Dedifferentiated amniotic fluid mesenchymal stem cell (primary cell): ENCODE measurements at regions not wholly inside any gene's neighbourhood (a gene's known extent, or its start where the extent isn't known, plus 50 kb on each side); places are given as distances from the start of the nearest gene placed in this dataset.
"Not testable (repeated sequence)": the region's sequence is repeated elsewhere in the genome, so short reads cannot be mapped to it uniquely, and the experiment has no call there.

Experiments used
- DNase-seq: peaks from one replicate; pipeline ENCODE4 v3.0.0-alpha.2; 2016; ENCODE audit errors: extremely low spot score

DNA sequence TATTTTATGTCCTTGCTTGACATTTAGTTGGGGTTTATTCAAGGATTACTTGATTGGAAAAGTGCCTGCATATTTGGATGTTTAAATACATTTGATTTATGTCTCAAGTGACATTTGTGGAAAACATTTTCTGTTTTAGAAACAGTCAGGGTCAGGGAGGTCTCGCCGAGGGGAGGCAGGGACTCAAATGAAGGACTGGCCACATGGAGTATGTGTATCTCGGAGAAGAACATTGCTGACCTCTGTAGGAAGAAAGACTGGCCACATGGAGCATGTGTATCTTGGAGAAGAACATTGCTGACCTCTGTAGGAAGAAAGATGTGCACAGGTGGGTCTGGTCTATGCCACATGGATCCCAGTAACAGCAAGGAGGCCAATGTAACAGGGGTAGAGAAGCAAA lies 233.6 kb downstream of the TRIML1 start:
- DNase-seq = peak; percentile 16

DNA sequence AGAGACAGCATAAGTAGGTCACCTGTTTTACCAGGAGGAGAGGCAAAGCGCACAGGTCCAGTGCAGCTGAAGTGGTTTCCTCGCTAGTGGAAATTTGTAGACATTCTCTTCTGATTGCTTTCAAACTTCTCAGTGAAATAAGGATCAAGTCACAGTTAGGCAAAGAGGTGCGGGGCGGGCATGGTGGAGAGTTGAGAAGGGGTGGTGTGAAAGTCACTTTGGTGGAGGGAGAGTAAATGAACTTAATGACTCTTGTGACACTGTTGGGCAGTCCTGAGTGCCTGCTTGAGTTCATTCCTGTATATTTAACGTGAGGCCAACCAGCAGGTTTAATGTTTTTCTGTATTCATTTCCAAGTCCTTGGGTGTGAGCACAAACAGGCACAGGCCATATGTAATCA lies 235.6 kb downstream of the TRIML1 start:
- DNase-seq = no peak

DNA sequence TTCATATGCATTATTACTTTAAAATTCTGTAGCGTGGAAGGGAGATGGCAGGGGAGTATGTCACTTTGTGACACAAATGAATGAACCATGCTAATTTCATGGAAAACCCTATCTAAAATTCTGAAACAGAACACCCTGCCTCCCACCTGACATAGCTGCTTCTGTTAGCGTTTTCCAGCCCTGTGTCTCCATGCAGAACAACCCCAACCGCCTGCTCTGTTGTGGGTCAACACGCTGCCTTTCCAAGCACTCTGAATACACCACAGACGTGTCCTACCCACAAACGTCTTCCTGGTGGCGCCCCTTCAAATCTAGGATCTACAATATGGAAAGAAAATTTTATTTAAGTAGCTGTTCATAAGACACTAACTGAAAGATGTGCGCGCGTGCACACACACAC lies 238.6 kb downstream of the TRIML1 start:
- no peak for DNase-seq

DNA sequence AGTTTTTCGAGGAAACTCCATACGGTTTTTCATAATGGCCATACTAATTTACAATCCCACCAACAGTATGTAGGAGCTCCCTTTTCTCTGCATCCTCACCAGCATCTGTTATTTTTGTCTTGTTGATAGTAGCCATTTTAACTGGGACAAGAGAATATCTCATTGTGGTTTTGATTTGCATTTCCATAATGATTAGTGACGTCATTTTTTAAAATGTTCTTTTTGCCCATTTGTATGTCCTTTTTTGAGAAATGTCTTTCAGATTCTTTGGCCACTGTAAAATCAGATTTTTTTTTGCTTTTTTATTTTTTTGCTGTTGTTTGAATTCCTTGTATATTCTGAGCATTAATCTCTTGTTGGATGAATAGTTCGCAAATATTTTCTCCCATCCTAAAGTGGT lies 243.9 kb downstream of the TRIML1 start:
- no peak for DNase-seq

DNA sequence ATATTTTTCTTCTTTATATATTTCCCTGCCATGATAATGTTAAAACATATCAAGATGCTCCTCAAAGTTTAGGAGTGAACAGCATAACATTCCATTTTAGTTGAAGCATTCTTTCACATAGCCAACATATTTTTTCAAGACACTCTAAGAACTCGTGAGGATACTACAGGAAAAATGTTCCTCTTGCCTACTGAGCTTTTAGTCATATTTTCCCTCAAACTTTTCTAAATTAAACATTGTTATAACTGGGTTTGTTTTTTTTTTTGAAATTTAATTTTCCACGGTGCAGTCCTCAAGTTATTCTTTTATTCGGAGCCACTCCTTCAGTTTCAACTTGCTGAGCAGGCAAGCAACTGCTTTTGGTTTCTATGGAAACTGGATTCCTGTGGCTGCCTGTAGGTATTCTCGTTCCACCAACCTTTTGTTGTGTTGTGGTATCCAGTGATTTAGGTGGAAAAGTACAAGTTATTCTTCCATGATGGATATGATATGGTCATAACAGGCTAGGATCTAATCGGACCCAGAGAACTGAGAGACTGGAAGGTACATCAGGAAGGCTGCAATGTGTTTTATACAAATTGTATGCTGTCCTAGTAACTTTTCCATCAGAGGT lies 248.0 kb downstream of the TRIML1 start:
- DNase-seq = peak; percentile 77

DNA sequence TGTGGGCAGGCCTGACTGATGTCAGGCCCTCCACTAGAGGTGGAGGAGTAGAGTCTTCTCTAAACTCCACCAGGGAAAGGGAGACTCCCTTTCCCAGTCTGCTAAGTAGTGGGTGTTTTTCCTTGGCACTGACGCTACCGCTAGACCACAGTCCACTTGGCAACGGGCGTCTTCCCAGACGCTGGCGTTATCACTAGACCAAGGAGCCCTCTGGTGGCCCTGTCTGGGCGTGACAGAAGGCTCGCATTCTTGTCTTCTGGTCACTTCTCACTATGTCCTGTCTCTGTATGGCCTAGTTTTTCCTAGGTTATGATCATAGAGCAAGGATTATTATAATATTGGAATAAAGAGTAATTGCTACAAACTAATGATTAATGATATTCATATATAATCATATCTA lies 252.1 kb downstream of the TRIML1 start:
- DNase-seq = not testable (repeated sequence)

DNA sequence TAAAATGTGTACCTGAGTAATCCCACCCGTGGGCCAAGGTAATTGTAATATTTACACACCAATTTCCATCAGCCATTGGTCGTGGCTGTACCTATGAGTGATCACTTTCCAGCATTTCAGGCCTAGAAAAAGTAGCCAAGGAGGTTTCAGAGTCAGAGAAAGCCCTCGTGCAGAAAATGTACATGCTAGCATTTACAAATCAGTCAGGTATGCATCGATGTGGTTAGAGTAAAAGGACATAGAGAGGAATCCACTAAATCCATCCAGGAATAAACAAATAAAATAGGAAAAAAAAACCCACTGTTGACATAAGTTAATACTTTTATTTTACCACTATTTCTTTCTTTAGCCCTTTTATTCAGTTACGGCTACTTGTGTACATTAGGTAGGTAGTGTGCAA lies 256.8 kb downstream of the TRIML1 start:
- peak; percentile 23 for DNase-seq

DNA sequence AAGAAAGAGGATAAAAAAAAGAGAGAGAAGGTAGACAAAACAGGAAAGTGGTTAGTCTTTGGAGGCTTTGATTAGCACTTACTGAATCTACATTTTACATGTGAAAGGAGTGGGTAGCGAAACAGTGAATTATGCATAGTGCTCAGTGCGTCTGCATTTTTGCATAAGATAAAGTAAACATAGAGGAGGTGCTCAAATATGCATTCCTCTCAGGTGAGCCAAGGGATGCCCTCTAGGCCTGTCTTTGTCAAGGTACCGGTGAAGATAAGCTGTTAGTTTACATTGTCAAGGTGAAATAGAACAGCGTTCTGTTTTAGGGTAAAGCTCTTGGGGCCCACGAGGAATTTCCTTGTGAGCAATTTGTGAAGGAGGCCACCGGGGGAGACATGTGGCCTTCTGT lies 260.6 kb downstream of the TRIML1 start:
- no peak for DNase-seq

DNA sequence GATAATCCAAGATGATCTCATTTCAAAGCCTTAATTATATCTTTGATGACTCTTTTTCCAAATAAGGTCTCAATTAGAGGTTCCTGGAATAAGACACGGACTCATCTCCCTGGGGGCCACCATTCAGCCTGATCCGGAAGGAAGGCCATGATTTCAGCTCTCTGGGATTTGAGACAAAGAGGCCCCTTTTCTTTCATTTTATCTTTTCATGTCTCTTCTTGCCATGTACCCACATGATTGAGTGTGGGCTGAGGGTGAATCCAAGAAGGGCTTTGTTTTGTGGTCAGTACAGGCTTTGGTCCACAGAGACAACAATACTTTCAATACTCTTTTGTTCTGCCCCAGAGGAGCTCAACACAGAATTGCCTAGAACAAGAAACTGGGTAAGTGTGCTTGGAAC lies 261.2 kb downstream of the TRIML1 start:
- no peak for DNase-seq

DNA sequence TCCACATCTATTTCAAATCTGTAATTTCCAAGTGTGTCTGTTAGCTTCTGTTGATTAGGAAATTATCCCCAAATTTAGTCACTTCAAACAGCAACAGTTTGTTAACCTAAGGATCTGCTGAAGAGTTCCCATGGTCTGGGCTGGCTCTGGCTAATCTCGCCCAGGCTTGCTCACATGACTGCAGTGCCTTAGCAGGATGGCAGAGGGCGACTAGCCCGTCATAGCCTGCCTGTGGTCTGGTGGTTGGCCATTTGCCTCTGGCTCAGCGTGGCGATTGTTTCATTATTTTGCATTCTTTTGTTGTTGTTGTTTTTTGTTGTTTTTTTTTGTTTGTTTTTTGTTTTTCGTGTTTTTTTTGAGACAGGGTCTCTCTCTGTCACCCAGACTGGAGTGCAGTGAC lies 264.0 kb downstream of the TRIML1 start:
- no peak for DNase-seq

DNA sequence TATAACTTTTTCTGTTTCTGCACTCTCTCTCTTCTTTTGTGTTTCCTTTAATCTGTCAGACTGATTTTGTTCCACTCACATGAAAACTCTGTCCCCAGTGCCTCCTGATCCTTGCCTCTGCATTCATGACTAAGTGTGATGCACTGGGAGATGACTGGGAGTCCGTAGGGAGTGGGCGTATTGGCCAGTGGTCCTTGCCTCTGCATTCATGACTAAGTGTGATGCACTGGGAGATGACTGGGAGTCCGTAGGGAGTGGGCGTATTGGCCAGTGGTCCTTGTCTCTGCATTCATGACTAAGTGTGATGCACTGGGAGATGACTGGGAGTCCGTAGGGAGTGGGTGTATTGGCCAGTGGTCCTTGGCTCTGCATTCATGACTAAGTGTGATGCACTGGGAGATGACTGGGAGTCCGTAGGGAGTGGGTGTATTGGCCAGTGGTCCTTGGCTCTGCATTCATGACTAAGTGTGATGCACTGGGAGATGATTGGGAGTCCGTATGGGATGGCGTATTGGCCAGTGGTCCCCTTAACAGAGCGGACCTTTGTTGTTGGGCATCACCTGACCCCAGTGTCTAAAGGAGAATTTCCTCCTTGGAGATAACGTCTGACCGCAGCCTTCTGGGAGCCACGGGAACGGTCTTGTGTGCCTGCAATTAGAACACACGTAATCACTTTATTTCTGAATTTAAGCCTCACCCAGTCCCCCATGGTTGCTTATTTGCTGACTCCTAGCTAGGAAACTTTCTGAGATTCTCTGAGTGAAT lies 266.0 kb downstream of the TRIML1 start:
- DNase-seq = peak; percentile 23

DNA sequence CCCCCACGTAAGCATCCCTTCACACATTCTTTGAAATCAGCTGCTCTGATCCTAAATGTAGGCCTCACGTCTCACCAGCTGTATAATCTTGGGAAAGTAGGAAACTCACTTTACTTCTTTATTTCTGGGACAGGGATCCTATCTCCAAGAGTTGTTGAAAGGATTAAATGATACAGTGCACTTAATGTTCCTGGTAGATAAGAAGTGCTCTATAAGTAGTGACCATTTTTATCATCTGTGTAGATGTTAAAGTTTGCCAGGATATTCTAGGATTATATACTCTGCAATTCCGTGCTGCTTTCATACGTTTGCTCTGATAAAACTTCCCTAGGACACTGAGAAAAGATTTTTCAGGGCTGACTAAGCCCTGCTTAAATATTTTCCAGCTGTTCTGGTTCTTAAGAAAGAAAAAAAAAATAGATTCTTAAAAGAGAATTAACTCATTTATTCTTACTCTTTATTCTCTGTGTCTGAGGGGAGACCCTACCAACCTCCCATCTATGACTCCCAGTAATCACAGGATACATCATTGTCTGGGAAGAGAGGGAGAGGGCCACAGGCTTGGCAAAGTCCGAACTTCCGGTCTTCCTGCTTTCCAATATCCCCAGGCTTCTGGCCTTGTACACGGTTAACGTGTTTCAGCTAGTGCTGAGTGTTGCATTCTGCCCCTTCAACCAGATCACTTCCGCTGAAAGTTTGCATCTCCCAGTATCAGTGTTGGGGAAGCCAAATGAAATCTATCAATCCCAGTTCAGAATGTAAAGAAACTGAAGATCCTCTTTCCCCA lies 269.2 kb downstream of the TRIML1 start:
- peak; percentile 63 for DNase-seq

DNA sequence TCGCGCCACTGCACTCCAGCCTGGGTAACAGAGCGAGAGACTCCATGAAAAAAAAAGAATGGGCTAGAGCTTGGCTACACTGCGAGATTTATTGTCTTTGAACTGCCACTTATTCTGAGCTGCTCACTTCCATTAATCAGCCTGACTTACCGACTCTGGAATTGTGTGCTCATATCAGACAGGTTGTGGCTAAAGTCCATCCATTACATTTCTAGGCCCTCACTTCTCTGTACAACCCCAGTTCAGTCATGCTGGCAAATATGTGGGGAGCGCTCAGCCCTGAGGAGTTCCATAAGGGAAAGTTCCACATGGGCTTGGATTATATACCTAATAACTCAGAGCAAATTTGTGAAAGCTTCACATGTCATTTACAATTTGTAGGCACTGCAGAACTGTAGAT lies 270.6 kb downstream of the TRIML1 start:
- no peak for DNase-seq

DNA sequence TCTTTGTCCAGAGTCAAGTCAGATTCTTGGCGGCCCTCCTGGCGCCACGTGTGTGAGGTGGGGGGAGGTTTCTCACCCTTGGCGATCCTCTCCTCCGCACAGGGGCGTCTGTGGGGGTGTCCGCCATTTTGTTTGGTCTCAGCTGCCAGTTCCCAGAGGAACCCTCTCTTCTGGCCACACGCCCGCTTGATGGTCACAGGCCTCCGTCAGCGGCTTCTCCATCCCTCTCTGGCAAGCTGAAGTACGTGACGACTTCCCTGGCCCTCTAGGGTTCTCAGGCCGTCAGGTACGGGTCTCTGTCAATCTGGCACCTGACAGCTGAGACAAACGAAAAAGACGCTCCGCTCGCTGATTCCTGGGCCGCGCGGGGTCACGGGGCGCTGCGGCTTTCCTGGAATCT lies 272.6 kb downstream of the TRIML1 start:
- no peak for DNase-seq

DNA sequence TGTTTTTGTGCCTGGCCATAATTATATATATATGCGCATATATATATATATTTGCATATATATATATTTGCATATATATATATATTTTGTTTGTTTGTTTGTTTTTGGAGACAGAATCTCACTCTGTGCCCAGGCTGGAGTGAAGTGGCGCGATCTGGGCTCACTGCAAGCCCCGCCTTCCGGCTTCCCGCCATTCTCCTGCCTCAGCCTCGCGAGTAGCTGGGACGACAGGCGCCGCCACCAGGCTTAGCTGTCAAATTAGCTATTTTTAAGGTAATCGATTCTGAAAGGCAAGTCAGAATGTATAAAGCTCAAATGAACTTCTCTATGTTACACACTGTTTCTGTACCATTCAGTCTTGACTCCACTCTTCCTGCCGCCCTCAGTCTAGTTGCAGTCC lies 273.3 kb downstream of the TRIML1 start:
- DNase-seq = no peak

DNA sequence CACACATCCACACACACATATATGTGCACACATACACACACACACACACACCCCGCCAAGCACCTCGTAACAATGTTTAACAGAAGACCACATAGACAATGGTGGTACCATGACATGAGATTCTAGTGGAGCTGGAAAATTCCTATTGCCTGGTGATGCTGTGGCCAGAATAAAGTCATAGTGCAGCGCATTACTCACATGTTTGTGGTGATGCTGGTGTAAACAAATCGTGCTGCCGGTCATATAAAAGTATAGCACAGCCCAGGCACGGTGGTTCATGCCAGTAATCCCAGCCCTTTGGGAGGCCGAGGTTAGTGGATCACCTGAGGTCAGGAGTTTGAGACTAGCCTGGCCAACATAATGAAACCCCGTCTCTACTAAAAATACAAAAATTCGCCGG lies 275.2 kb downstream of the TRIML1 start:
- no peak for DNase-seq

DNA sequence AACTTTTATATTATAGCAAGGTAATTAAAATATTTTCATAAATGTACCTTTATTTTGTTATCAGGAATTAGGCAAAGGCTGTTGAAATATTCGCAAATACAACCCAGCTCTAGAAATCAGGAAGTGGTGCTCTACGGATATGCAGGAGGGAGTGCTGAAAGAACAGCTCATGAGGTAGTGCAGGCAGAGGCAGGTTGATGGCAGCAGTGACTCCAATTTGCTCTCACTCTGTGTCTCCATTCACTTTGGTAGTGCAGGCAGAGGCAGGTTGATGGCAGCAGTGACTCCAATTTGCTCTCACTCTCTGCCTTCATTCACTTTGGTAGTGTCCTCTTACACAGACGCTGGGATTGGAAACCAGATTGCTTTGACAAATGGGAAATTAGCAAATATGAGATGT lies 277.9 kb downstream of the TRIML1 start:
- DNase-seq = no peak

DNA sequence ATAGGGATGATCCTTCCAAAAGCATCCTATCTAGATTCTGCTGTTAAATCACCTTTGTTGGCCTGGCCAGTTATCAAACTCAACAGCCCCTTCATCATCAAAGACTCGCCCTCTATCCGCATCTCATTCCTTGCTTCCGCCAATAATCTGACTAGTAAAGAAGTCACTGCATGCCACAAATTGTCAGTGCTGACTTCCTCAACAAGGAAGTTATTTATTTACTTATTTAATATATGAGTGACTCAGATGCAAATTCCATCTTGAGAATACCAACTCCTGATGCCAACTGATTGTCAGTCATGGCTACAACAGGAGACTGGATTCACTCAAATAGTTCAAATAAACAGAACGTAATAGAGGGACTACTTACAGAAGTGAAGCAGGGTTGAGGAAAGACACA lies 283.8 kb downstream of the TRIML1 start:
- no peak for DNase-seq

DNA sequence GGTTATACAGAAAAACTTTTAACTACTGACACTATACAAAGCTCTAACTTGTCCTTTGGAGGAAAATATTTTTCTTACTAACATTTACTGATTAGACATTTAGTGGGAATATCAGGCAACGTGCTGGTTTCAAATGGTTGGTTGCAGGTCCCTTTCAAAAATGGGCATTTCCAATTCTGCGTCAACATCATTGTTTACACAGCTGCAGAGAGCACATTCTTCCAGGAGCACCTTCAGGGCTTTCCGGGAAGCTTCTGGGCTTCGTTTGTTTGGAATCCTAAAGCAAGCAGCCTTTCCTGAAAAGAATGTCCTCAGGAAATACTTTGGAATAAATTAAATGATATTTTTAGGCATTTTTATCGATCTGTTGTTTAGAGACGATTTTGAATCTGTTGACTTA lies 289.7 kb downstream of the TRIML1 start:
- no peak for DNase-seq

DNA sequence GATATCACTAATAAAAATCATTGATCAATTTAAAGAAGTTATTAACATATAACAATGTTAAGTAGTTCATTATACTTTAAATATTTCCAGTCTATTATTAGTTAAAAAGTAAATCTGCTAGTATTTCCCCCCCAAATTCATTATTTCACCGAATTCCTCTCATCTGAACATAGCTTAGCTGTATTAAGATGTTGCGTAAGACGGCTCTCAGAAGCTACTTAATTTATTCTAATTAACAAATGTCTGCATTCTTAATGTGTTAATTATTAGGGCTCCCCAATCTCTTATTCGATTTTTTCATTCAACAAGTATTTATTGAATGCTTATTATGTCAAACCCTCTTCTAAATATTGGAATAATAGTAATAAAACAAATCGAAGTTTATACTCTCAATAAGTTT lies 290.7 kb downstream of the TRIML1 start:
- DNase-seq = no peak

DNA sequence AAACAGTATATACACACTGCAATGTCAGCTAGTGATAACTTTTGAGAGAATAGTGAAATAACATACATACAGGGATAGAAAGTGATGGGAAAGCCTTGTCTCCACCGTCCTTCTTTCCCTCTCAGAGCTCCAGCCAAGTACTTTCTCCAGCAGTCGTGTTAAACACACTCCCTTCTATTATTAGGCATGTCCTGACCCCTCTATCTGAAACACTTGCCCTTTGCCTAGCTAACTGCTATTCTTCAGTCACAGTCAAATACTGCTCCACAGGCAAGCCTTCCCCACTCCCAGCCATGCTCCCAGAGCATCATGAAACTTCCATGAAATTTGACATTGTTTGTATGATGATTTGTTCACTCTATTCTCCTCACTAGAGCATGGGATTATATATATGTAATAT lies 291.1 kb downstream of the TRIML1 start:
- no peak for DNase-seq

DNA sequence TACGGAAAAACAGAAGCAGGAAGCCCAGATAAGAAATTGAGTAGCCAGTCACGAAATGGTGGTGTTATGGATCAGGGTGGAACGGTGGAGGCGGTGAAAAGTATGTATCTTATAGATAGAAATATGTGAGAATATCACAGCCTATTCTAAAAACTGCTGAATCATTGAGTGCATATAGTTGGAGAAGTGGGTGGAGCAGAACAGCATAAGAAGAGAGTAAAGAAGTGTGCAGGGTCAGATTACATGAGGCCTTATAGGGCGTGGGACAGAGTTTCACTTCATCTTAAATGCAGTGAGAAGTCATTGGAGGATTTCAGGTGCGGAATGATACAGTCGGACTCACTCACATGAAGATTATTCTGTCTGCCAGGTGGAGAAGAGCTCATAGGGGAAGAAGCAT lies 293.1 kb downstream of the TRIML1 start:
- no peak for DNase-seq

DNA sequence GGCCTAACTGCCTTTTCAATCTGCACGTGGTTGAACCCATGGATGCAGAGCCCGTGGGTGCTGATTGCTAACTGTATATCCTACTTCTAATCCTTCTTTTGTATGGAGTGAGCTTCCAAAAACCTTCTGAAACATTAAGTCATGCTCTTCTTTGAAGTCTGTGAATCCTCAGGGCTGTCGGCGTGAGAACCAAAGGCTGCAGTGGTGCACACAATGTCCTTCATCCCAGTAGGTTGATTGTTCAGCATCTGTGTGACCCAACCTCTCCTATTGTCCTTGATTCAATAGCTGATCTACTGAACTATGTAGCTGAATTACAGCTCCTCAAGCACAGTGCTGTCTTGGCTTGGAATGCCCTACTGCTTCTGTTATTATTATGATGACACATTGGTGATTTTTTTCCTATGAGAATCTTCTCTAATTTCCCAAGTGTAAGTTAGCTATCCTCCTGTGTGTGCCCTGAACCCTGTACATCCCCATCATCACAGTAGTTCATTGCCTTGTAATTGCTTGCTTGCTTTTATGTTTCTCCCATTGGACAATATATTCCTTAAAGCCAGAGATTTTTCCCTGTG lies 294.6 kb downstream of the TRIML1 start:
- DNase-seq = no peak
